Activated CD8-positive, alpha-beta T cell treated with anti-CD3 and anti-CD28 coated beads, Interleukin-2, amount 10 ng/mL, durations not matched to agents 7 days and 5 days (primary cell): ENCODE measurements at regions not wholly inside any gene's neighbourhood (a gene's known extent, or its start where the extent isn't known, plus 50 kb on each side); places are given as distances from the start of the nearest gene placed in this dataset.

Source experiments
- ATAC-seq: fragments of 150-1000 bp; cut with Tn5 transposase; one replicate; pipeline ENCODE4 v1.10.0; 2021; ENCODE audit warnings: moderate library complexity
- CTCF ChIA-PET: fragments of 350-600 bp; sonication (Branson Sonifier 250); formaldehyde crosslinking; loops from one replicate; lab custom pipeline; 2021; ENCODE audit warnings: antibody characterized with exemption; lab: Charles Lee
- POLR2A ChIA-PET: fragments of 350-600 bp; sonication (Branson Sonifier 250); formaldehyde crosslinking; loops from one replicate; lab custom pipeline; 2021; ENCODE audit warnings: antibody characterized with exemption; lab: Charles Lee
- DNase-seq: peaks from one replicate; pipeline ENCODE4 v3.0.0-alpha.2; 2020
- H3K27ac Mint-ChIP-seq: one replicate; pipeline ENCODE4 v1.8.0; 2021; ENCODE audit warnings: mild to moderate bottlenecking, mixed read lengths
- H3K27me3 Mint-ChIP-seq: one replicate; pipeline ENCODE4 v1.8.0; 2021; ENCODE audit warnings: low read depth, mixed read lengths
- H3K36me3 Mint-ChIP-seq: one replicate; pipeline ENCODE4 v1.8.0; 2021; ENCODE audit warnings: low read depth, mixed read lengths
- H3K4me1 Mint-ChIP-seq: one replicate; pipeline ENCODE4 v1.8.0; 2021; ENCODE audit warnings: low read depth, mixed read lengths
- H3K4me3 Mint-ChIP-seq: one replicate; pipeline ENCODE4 v1.8.0; 2021; ENCODE audit warnings: mild to moderate bottlenecking, mixed read lengths
- H3K9me3 Mint-ChIP-seq: one replicate; pipeline ENCODE4 v1.8.0; 2022; ENCODE audit warnings: mixed read lengths; ENCODE audit not compliant: insufficient read depth

DNA sequence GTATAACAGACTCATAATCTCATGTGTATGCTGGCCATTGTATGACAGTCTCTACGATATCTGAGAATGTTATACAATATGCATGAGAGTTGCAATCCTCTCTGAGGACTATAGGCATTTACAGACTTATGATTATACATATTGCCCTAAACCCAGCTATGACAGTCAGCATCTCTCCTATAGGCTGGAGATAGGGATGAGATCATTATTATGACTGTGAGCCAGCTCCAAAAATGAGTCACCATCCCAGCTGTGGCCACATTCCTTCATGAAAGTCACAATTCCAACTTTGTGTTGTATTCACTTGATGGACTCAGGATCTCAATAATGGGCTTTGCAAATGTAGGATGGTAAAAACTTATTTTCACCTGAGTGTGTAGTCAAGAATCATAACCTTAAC lies 1024.5 kb upstream of the AMELY start:
- POLR2A ChIA-PET, result no interaction called here
- CTCF ChIA-PET, result no interaction called here
- H3K9me3 Mint-ChIP-seq, result no peaks in the 10 kb centered on the region

DNA sequence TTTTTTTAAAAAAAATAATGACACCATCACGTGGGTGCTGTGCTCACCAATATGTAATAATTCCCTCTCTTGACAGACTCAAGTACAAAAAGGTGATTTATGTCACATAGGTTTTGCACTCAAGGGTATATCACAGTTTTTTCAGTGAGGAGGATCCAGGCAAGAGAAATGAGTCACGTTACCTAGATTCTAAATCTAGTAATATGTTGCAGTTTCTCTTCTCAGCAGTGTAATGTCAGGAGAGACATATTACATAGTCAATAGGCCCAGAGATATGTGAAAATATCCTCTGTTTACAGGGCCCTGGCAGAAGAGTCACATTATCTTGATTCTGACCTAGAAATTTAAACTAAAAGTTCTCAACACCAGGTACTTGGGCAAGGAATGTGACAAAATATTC lies 1024.1 kb upstream of the AMELY start:
- Mint-ChIP-seq H3K27ac (no peak overlapping the region), H3K4me1 (no peaks in the 10 kb centered on the region), H3K36me3 (no peaks in the 10 kb centered on the region), H3K9me3 (no peaks in the 10 kb centered on the region), H3K27me3 (no peaks in the 10 kb centered on the region), H3K4me3 (no peak overlapping the region)
- POLR2A ChIA-PET, result no interaction called here
- CTCF ChIA-PET, result no interaction called here
- no peak for ATAC-seq
- DNase-seq, result no peak

More for the DNA sequence above, 1024.5 kb upstream of the AMELY start:
- Mint-ChIP-seq H3K4me1 (no peaks in the 10 kb centered on the region), H3K4me3 (no peak overlapping the region), H3K36me3 (no peaks in the 10 kb centered on the region), H3K27me3 (no peaks in the 10 kb centered on the region), H3K27ac (no peak overlapping the region)
- no peak for DNase-seq
- ATAC-seq, result no peak

DNA sequence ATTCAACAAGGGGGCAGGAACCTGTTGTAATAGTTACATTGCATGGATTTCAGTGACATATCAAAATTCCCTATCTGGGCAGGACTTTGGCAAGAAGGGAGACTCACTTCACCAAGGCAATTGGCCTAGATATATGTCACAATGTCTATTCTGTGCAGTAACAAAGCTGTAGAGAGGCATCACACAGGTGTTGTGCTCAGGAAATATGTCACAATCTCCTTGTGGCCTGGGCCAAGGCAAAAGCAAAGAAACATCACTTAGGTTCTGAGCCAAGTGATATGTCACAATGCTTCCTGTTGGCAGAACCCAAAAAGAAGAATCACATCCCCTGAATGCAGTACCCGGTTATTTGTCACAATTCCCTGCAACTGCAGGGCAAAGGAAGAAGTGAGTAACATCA lies 1020.9 kb upstream of the AMELY start:
- Mint-ChIP-seq H3K36me3 (no peaks in the 10 kb centered on the region), H3K27ac (no peak overlapping the region), H3K9me3 (no peaks in the 10 kb centered on the region), H3K27me3 (no peaks in the 10 kb centered on the region), H3K4me1 (no peaks in the 10 kb centered on the region), H3K4me3 (no peak overlapping the region)
- ChIA-PET CTCF (no interaction called here), POLR2A (no interaction called here)
- no peak for ATAC-seq
- no peak for DNase-seq

DNA sequence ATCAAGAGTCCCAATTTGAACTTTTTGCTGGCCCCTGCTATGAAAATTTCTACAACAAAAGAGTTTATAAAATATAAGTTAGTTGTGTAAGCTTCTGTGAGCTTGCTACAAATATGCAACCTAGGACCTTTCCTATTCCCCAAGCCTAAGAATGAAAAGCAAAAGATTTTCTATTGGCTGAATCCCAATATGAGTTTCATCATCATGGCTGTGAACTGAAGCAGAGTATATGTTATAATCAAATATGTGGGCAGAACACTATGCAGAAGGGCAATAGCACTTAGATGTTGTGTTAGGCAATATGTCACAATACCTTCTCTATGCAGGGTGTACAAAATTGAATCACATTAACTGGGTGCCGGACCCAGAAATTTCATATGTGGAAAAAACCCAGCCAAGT lies 1018.3 kb upstream of the AMELY start:
- no peaks in the 10 kb centered on the region for H3K36me3 Mint-ChIP-seq
- no peaks in the 10 kb centered on the region for H3K4me1 Mint-ChIP-seq
- no peaks in the 10 kb centered on the region for H3K27me3 Mint-ChIP-seq
- no peak overlapping the region for H3K27ac Mint-ChIP-seq
- POLR2A ChIA-PET, result no interaction called here
- H3K9me3 Mint-ChIP-seq, result no peaks in the 10 kb centered on the region
- CTCF ChIA-PET, result no interaction called here
- ATAC-seq, result no peak
- no peak for DNase-seq
- no peak overlapping the region for H3K4me3 Mint-ChIP-seq

DNA sequence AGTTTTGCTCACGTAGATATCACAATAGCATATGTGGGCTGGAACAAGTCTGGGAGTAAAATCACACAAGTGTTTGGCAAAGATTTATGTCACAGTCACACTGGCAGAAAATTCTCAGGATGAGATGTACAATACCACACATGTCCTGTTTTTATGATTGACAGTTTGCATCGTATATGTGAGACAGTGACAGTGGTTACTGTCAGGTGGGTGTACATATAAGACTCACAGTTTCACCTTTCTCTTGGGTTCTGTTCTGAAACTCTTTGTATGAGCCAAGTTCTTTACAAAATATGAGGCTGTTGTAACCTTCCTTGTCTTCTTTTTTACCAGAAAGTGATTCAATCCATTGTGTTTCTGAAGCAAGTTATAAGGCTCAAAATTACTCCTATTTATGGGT lies 1012.5 kb upstream of the AMELY start:
- ChIA-PET POLR2A (no interaction called here), CTCF (no interaction called here)
- H3K36me3 Mint-ChIP-seq, result no peaks in the 10 kb centered on the region
- H3K9me3 Mint-ChIP-seq, result no peaks in the 10 kb centered on the region
- no peaks in the 10 kb centered on the region for H3K4me1 Mint-ChIP-seq
- no peak overlapping the region for H3K27ac Mint-ChIP-seq
- ATAC-seq, result no peak
- DNase-seq, result no peak
- H3K27me3 Mint-ChIP-seq, result no peaks in the 10 kb centered on the region
- no peak overlapping the region for H3K4me3 Mint-ChIP-seq

DNA sequence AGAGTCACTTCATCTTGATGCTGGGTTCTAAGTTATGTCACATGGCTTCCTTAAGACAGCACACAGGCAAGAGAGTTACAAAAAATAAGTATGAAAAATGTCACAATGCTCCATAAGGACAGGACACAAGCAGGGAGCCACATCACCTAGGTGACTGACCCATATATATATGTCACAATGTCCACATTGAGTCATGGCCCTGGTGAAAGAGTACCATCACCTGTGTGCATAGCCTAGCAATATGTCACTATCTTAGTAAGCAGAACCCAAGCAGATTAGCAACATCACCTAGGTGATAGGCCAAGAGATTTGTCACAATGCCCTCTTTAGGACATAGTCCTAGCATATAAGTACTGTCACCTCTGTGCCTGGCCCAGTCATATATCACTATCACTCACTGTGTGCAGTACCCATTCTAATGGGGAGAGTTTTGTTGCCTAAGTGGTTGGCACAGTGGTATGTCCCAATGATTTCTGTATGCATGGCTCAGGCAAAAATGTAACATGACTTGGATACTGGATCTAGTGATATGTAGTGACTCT lies 1012.0 kb upstream of the AMELY start:
- no peak for ATAC-seq
- no peaks in the 10 kb centered on the region for H3K4me1 Mint-ChIP-seq
- no peak overlapping the region for H3K27ac Mint-ChIP-seq
- H3K9me3 Mint-ChIP-seq, result no peaks in the 10 kb centered on the region
- CTCF ChIA-PET, result no interaction called here
- no peak overlapping the region for H3K4me3 Mint-ChIP-seq
- DNase-seq, result no peak
- no peaks in the 10 kb centered on the region for H3K27me3 Mint-ChIP-seq
- POLR2A ChIA-PET, result no interaction called here
- H3K36me3 Mint-ChIP-seq, result no peaks in the 10 kb centered on the region

DNA sequence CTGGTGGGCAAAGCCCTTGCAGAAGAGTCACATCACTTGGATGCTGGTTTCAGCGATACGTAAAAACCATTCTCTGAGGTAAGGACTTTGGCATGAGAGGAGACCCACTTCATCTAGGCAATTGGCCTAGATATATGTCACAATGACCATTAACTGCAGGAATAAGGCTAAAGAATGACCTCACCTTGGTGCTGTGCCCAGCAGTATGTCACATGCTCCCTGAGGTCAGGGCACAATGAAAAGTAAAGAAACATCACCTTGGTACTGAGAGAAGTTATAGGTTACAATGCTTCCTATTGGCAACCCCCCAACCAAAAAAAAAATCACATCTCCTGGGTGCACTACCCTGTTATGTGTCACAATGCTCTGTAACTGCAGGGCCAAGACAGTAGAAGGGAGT lies 1008.8 kb upstream of the AMELY start:
- ChIA-PET POLR2A (no interaction called here), CTCF (no interaction called here)
- ATAC-seq (no peak), DNase-seq (no peak)
- no peaks in the 10 kb centered on the region for H3K27me3 Mint-ChIP-seq
- H3K4me1 Mint-ChIP-seq, result no peaks in the 10 kb centered on the region
- no peak overlapping the region for H3K27ac Mint-ChIP-seq
- H3K9me3 Mint-ChIP-seq, result no peaks in the 10 kb centered on the region
- no peaks in the 10 kb centered on the region for H3K36me3 Mint-ChIP-seq
- no peak overlapping the region for H3K4me3 Mint-ChIP-seq

DNA sequence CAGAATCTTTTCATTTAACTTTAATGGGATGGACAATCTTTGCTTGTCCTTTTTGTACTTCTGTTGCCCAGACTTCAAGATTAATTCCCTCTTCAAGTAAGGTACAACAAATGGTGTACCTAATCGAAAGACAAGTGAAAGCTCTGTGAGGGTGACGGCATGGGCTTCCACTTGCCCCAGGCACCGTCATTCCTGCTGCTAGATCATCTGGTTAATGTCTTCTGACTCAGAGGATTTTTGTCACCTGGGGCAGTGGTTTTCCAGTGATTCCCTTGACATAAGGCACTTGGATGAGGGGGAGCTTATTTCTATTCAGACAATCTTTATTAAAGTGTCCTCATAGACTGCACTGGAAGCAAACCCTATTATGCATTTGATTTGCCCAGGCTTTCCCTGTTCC lies 977.0 kb upstream of the AMELY start:
- H3K36me3 Mint-ChIP-seq, result no peaks in the 10 kb centered on the region

DNA sequence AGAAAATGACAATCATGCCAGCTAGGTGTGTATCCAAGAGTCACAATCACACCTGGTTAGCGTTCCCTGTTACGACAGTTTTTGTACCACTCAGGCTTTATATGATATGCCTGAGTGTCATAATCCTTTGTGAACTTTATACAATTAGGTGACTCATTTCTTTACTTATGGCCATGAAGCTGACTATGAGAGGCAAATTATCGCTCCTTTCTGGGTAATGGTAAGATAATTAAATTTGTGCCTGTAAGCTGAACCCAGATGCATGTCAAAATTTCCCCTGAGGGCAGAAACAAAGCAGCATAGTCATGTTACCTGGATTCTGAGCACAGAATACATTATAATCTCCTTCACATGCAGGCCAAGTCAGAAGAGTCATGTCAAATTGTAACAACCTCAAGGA lies 970.1 kb upstream of the AMELY start:
- H3K4me3 Mint-ChIP-seq, result no peak overlapping the region
- H3K4me1 Mint-ChIP-seq, result no peaks in the 10 kb centered on the region
- CTCF ChIA-PET, result no interaction called here
- H3K36me3 Mint-ChIP-seq, result no peaks in the 10 kb centered on the region
- H3K27ac Mint-ChIP-seq, result no peak overlapping the region
- ATAC-seq (no peak), DNase-seq (no peak)
- no peaks in the 10 kb centered on the region for H3K27me3 Mint-ChIP-seq
- no peaks in the 10 kb centered on the region for H3K9me3 Mint-ChIP-seq
- POLR2A ChIA-PET, result no interaction called here

More for the DNA sequence above, 977.0 kb upstream of the AMELY start:
- H3K27ac Mint-ChIP-seq, result no peak overlapping the region
- no peaks in the 10 kb centered on the region for H3K4me1 Mint-ChIP-seq
- H3K9me3 Mint-ChIP-seq, result no peaks in the 10 kb centered on the region
- no peak for ATAC-seq
- ChIA-PET CTCF (no interaction called here), POLR2A (no interaction called here)
- no peaks in the 10 kb centered on the region for H3K27me3 Mint-ChIP-seq
- no peak for DNase-seq
- H3K4me3 Mint-ChIP-seq, result no peak overlapping the region

DNA sequence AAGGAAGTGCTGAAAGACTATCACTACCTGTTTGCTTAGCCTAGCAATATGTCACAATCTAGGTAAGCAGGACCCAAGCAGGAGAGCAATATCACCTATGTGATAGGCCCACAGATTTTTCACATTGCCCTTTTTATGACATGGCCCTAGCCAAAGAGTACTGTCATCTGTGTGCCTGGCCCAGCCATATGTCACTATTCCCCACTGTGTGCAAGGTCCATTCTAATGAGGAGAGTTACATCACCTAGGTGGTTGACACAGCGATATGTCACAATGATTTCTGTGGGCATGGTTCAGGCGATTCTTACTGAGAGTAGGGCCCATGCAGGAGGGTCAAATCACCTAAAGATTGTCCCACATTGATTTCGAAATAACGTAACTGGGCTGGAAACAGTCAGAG lies 967.7 kb upstream of the AMELY start:
- ChIA-PET POLR2A (no interaction called here), CTCF (no interaction called here)
- H3K36me3 Mint-ChIP-seq, result no peaks in the 10 kb centered on the region
- no peaks in the 10 kb centered on the region for H3K9me3 Mint-ChIP-seq
- no peak overlapping the region for H3K4me3 Mint-ChIP-seq
- H3K27ac Mint-ChIP-seq, result no peak overlapping the region
- no peaks in the 10 kb centered on the region for H3K27me3 Mint-ChIP-seq
- ATAC-seq (no peak), DNase-seq (no peak)
- no peaks in the 10 kb centered on the region for H3K4me1 Mint-ChIP-seq

DNA sequence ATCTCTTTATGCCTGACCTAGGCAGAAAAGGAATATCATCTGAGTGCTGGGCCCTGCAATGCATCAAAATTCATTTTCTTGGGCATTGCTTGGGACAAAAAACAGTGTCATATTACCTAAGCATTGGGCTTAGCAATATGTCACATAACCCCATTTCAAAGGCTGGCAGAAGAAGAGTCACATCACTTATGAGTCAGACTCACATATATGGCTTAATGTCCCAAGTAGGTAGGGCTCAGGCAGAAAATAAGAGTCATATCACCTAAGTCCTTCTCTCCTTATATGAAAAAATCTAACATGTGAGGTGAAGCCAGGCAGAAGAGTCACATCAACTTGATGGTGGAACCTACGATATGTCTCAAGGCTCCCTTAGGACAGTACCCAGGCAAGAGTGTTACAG lies 967.2 kb upstream of the AMELY start:
- Mint-ChIP-seq H3K27me3 (no peaks in the 10 kb centered on the region), H3K4me1 (no peaks in the 10 kb centered on the region), H3K4me3 (no peak overlapping the region), H3K27ac (no peak overlapping the region), H3K9me3 (no peaks in the 10 kb centered on the region), H3K36me3 (no peaks in the 10 kb centered on the region)
- POLR2A ChIA-PET, result no interaction called here
- ATAC-seq (no peak), DNase-seq (no peak)
- CTCF ChIA-PET, result no interaction called here

DNA sequence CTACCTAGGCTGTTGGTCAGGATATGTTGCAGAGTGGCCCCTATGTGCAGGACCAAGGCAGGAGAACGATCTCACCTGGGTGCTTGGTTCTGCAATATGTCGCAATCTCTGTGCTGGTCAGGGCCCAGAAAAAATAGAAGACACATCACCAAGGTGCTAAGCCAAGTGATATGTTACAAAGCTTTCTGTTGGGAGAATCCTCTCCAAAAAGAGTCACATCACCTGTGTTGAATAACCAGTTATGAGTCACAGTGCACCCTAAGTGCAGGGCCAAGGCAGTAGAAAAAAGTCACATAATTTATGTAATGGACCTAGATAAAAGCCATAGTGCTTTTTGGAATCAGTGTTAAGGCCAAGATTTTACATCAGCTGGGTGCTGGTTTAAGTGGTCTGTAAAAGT lies 965.9 kb upstream of the AMELY start:
- no peaks in the 10 kb centered on the region for H3K9me3 Mint-ChIP-seq
- no peak overlapping the region for H3K27ac Mint-ChIP-seq
- DNase-seq (no peak), ATAC-seq (no peak)
- no peaks in the 10 kb centered on the region for H3K4me1 Mint-ChIP-seq
- H3K27me3 Mint-ChIP-seq, result no peaks in the 10 kb centered on the region
- POLR2A ChIA-PET, result no interaction called here
- CTCF ChIA-PET, result no interaction called here
- no peak overlapping the region for H3K4me3 Mint-ChIP-seq
- no peaks in the 10 kb centered on the region for H3K36me3 Mint-ChIP-seq

DNA sequence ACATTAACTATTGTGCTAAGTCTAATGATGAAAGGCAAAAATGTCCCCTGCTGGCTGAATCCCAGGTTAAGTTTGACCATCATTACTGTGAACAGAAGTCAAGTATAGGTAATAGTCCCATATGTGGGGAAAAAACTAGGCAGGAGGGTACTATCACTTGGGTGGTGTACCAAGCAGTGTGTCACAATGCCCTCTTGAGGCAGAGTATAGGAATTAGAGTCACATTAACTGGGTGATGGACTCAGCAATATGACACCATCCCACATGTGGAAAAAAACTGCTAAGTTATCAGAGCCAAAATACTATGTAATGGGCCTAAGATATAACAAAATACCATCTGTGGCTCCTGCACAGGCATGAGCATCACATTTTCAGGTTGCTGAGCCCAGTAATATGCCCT lies 962.5 kb upstream of the AMELY start:
- H3K27ac Mint-ChIP-seq, result no peak overlapping the region
- H3K9me3 Mint-ChIP-seq, result no peaks in the 10 kb centered on the region
- no peak overlapping the region for H3K4me3 Mint-ChIP-seq
- DNase-seq (no peak), ATAC-seq (no peak)
- no peaks in the 10 kb centered on the region for H3K27me3 Mint-ChIP-seq
- CTCF ChIA-PET, result no interaction called here
- no peaks in the 10 kb centered on the region for H3K4me1 Mint-ChIP-seq
- H3K36me3 Mint-ChIP-seq, result no peaks in the 10 kb centered on the region
- POLR2A ChIA-PET, result no interaction called here
